WTC11 (cell line): ENCODE measurements at regions not wholly inside any gene's neighbourhood (a gene's known extent, or its start where the extent isn't known, plus 50 kb on each side); places are given as distances from the start of the nearest gene placed in this dataset.
"Not testable (repeated sequence)": the region's sequence is repeated elsewhere in the genome, so short reads cannot be mapped to it uniquely, and the experiment has no call there.

Source experiments
- ATAC-seq: fragments of 200-7000 bp; cut with Tn5 transposase; 2 replicates; pipeline ENCODE4 v1.10.0; 2021; ENCODE audit warnings: mild to moderate bottlenecking, moderate library complexity
- CTCF ChIA-PET: fragments of 300-600 bp; sonication (Branson Sonifier 250); formaldehyde crosslinking; loops from one replicate; lab custom pipeline; 2021; ENCODE audit warnings: antibody characterized with exemption; lab: Charles Lee
- POLR2A ChIA-PET: fragments of 350-600 bp; sonication (Branson Sonifier 250); formaldehyde crosslinking; loops from one replicate; lab custom pipeline; 2021; ENCODE audit warnings: antibody characterized with exemption; lab: Charles Lee
- DNase-seq: peaks from one replicate; pipeline ENCODE4 v3.0.0; 2021; ENCODE audit warnings: low spot score
- H3K27ac Mint-ChIP-seq: 2 replicates; pipeline ENCODE4 v1.8.0; 2021; ENCODE audit warnings: mixed read lengths
- H3K27me3 Mint-ChIP-seq: 2 replicates; pipeline ENCODE4 v1.8.0; 2021; ENCODE audit warnings: low read depth, mild to moderate bottlenecking, moderate library complexity, mixed read lengths
- H3K36me3 Mint-ChIP-seq: 2 replicates; pipeline ENCODE4 v1.8.0; 2021; ENCODE audit warnings: mixed read lengths
- H3K4me1 Mint-ChIP-seq: 2 replicates; pipeline ENCODE4 v1.8.0; 2022; ENCODE audit warnings: mixed read lengths
- H3K4me3 Mint-ChIP-seq: 2 replicates; pipeline ENCODE4 v1.8.0; 2021; ENCODE audit warnings: mild to moderate bottlenecking, moderate library complexity, mixed read lengths
- H3K9me3 Mint-ChIP-seq: 2 replicates; pipeline ENCODE4 v1.8.0; 2021; ENCODE audit warnings: mixed read lengths
- ARID4B ChIP-seq: sonication (generic); formaldehyde crosslinking; IDR thresholded peaks from 2 replicates; pipeline ENCODE4 v1.8.0; 2023; ENCODE audit warnings: missing genetic modification reagents, mild to moderate bottlenecking, borderline replicate concordance
- E2F4 ChIP-seq: sonication (generic); formaldehyde crosslinking; IDR thresholded peaks from 2 replicates; pipeline ENCODE4 v1.8.1; 2022; ENCODE audit warnings: low read depth, mild to moderate bottlenecking, moderate library complexity, missing genetic modification reagents, borderline replicate concordance
- E2F5 ChIP-seq: sonication (generic); formaldehyde crosslinking; IDR thresholded peaks from 2 replicates; pipeline ENCODE4 v1.8.1; 2022; ENCODE audit warnings: mild to moderate bottlenecking, moderate library complexity, missing genetic modification reagents
- ELF4 ChIP-seq: sonication (generic); formaldehyde crosslinking; IDR thresholded peaks from 2 replicates; pipeline ENCODE4 v1.8.1; 2022; ENCODE audit warnings: low read depth, mild to moderate bottlenecking, moderate library complexity, missing genetic modification reagents
- ESRRA ChIP-seq: sonication (generic); formaldehyde crosslinking; IDR thresholded peaks from 2 replicates; pipeline ENCODE4 v1.8.1; 2022; ENCODE audit warnings: mild to moderate bottlenecking, missing genetic modification reagents, borderline replicate concordance
- FOXP1 ChIP-seq: sonication (generic); formaldehyde crosslinking; IDR thresholded peaks from 2 replicates; pipeline ENCODE4 v1.8.0; 2022; ENCODE audit warnings: missing genetic modification reagents, mild to moderate bottlenecking, moderate library complexity, borderline replicate concordance
- GTF2I ChIP-seq: fragments of 250-450 bp; sonication (Bioruptor Pico); conservative IDR thresholded peaks from 2 replicates; pipeline ENCODE4 v1.4.0; 2021; ENCODE audit warnings: mild to moderate bottlenecking
- IRF2 ChIP-seq: sonication (generic); formaldehyde crosslinking; IDR thresholded peaks from 2 replicates; pipeline ENCODE4 v1.8.0; 2022; ENCODE audit warnings: low read depth, missing genetic modification reagents, borderline replicate concordance
- KAT7 ChIP-seq: sonication (generic); formaldehyde crosslinking; IDR thresholded peaks from 2 replicates; pipeline ENCODE4 v1.8.1; 2023; ENCODE audit warnings: missing genetic modification reagents, mild to moderate bottlenecking, borderline replicate concordance
- OVOL2 ChIP-seq: fragments of 250-450 bp; sonication (Bioruptor Pico); IDR thresholded peaks from 2 replicates; pipeline ENCODE4 v1.9.0; 2021; ENCODE audit warnings: mild to moderate bottlenecking, borderline replicate concordance
- RORB ChIP-seq: fragments of 250-450 bp; sonication (Bioruptor Pico); IDR thresholded peaks from 2 replicates; pipeline ENCODE4 v1.9.0; 2021; ENCODE audit warnings: mild to moderate bottlenecking
- SMAD3 ChIP-seq: sonication (generic); formaldehyde crosslinking; IDR thresholded peaks from 2 replicates; pipeline ENCODE4 v1.8.0; 2022; ENCODE audit warnings: missing genetic modification reagents, mild to moderate bottlenecking, borderline replicate concordance
- SMAD4 ChIP-seq: sonication (generic); formaldehyde crosslinking; IDR thresholded peaks from 2 replicates; pipeline ENCODE4 v1.8.0; 2022; ENCODE audit warnings: mild to moderate bottlenecking, missing genetic modification reagents
- SP1 ChIP-seq: sonication (generic); formaldehyde crosslinking; conservative IDR thresholded peaks from 2 replicates; pipeline ENCODE4 v1.8.1; 2022; ENCODE audit warnings: missing genetic modification reagents
- TEAD1 ChIP-seq: sonication (generic); formaldehyde crosslinking; IDR thresholded peaks from 2 replicates; pipeline ENCODE4 v1.8.0; 2022; ENCODE audit warnings: mild to moderate bottlenecking, missing genetic modification reagents
- TEAD4 ChIP-seq: sonication (generic); formaldehyde crosslinking; IDR thresholded peaks from 2 replicates; pipeline ENCODE4 v1.8.0; 2022; ENCODE audit warnings: mild to moderate bottlenecking, missing genetic modification reagents
- TP53 ChIP-seq: sonication (generic); formaldehyde crosslinking; IDR thresholded peaks from 2 replicates; pipeline ENCODE4 v1.8.1; 2023; ENCODE audit warnings: mild to moderate bottlenecking, missing genetic modification reagents
- ZNF121 ChIP-seq: sonication (generic); formaldehyde crosslinking; IDR thresholded peaks from 2 replicates; pipeline ENCODE4 v1.8.0; 2023; ENCODE audit warnings: missing genetic modification reagents
- ZNF416 ChIP-seq: fragments of 250-450 bp; sonication (Bioruptor Pico); IDR thresholded peaks from 2 replicates; pipeline ENCODE4 v1.9.0; 2021; ENCODE audit warnings: mild to moderate bottlenecking, inconsistent platforms
- ZNF512 ChIP-seq: sonication (generic); formaldehyde crosslinking; IDR thresholded peaks from 2 replicates; pipeline ENCODE4 v1.8.1; 2022; ENCODE audit warnings: missing genetic modification reagents, borderline replicate concordance

GRCh38 chr2:242043538-242044312, 174.2 kb downstream of the RTP5 start:
- no peak for DNase-seq
- Mint-ChIP-seq H3K4me3 (no peak overlapping the region), H3K36me3 (no peaks in the 10 kb centered on the region), H3K4me1 (no peaks in the 10 kb centered on the region), H3K9me3 (no peaks in the 10 kb centered on the region), H3K27me3 (peaks cover 92% of the 10 kb centered on the region), H3K27ac (no peak overlapping the region)
- ATAC-seq, result no peak
- no peak for TF ChIP-seq RORB (CRISPR knock-in tag)
- no peak for TF ChIP-seq ZNF512 (CRISPR knock-in tag)
- ChIA-PET CTCF (interaction anchor here (1.5 kb wide), 1 partner anchor 93 kb away, joined by 3 read pairs; no protein-coding TSS in a partner anchor), POLR2A (no interaction called here)

GRCh38 chr2:242044313-242044590, 174.7 kb downstream of the RTP5 start:
- no peak overlapping the region for H3K27ac Mint-ChIP-seq

GRCh38 chr2:242045596-242046144, 176.1 kb downstream of the RTP5 start:
- DNase-seq, H3K4me3 Mint-ChIP-seq, POLR2A ChIA-PET, H3K9me3 Mint-ChIP-seq, H3K4me1 Mint-ChIP-seq, CTCF ChIA-PET, H3K36me3 Mint-ChIP-seq, H3K27ac Mint-ChIP-seq, ATAC-seq: not testable (repeated sequence)
- peaks cover 92% of the 10 kb centered on the region for H3K27me3 Mint-ChIP-seq

More at GRCh38 chr2:242044313-242044590, 174.7 kb downstream of the RTP5 start:
- peaks cover 92% of the 10 kb centered on the region for H3K27me3 Mint-ChIP-seq
- TF ChIP-seq TEAD4 (CRISPR knock-in tag), result no peak
- TF ChIP-seq OVOL2 (CRISPR knock-in tag), result no peak
- TF ChIP-seq ZNF121 (CRISPR knock-in tag), result no peak
- no peak for TF ChIP-seq E2F4 (CRISPR knock-in tag)
- TF ChIP-seq E2F5 (CRISPR knock-in tag), result no peak
- TF ChIP-seq ESRRA, result no peak
- TF ChIP-seq FOXP1 (CRISPR knock-in tag), result no peak
- no peak for TF ChIP-seq TEAD1
- TF ChIP-seq IRF2 (CRISPR knock-in tag), result no peak
- TF ChIP-seq, all 79 proteins: peak for 0
- H3K9me3 Mint-ChIP-seq, result no peaks in the 10 kb centered on the region
- H3K4me3 Mint-ChIP-seq, result no peak overlapping the region
- no peak for ATAC-seq
- no peaks in the 10 kb centered on the region for H3K36me3 Mint-ChIP-seq
- CTCF ChIA-PET, result interaction anchor here (1.5 kb wide), 1 partner anchor 94 kb away, joined by 3 read pairs; no protein-coding TSS in a partner anchor
- POLR2A ChIA-PET, result no interaction called here
- no peak for DNase-seq
- no peaks in the 10 kb centered on the region for H3K4me1 Mint-ChIP-seq

GRCh38 chr2:242046206-242046826, 176.8 kb downstream of the RTP5 start:
- Mint-ChIP-seq H3K4me1 (no peaks in the 10 kb centered on the region), H3K4me3 (peak overlapping the region; percentile 45; the same call in 1 of the 2 replicates), H3K27ac (no peak overlapping the region), H3K36me3 (no peaks in the 10 kb centered on the region), H3K27me3 (peaks cover 92% of the 10 kb centered on the region), H3K9me3 (no peaks in the 10 kb centered on the region)
- ATAC-seq, result no peak
- ChIA-PET CTCF (no interaction called here), POLR2A (no interaction called here)
- DNase-seq, result peak; percentile 48
- no peak for TF ChIP-seq TEAD4 (CRISPR knock-in tag)
- TF ChIP-seq ZNF416, result no peak
- no peak for TF ChIP-seq ARID4B (CRISPR knock-in tag)
- no peak for TF ChIP-seq ELF4 (CRISPR knock-in tag)
- TF ChIP-seq SMAD3 (CRISPR knock-in tag), result no peak
- no peak for TF ChIP-seq TP53 (CRISPR knock-in tag)
- TF ChIP-seq KAT7 (CRISPR knock-in tag), result no peak
- TF ChIP-seq SP1, result no peak
- no peak for TF ChIP-seq SMAD4 (CRISPR knock-in tag)
- TF ChIP-seq GTF2I (CRISPR knock-in tag), result no peak
